Heart right ventricle (tissue), 16 donors: ENCODE measurements at regions not wholly inside any gene's neighbourhood (a gene's known extent, or its start where the extent isn't known, plus 50 kb on each side); places are given as distances from the start of the nearest gene placed in this dataset.

Experiments used
- ATAC-seq, 8 donors: fragments of 200-7000 bp; cut with Tn5 transposase; one replicate each; pipeline ENCODE4 v1.9.1; 2020; ENCODE audit warnings: mild to moderate bottlenecking in 8 of 8, moderate library complexity in 8 of 8, moderate number of reproducible peaks in 1 of 8
- DNase-seq, 2 donors: peaks; one replicate each; pipeline ENCODE4 v3.0.0-alpha.2; 2020
- H3K27ac ChIP-seq, 10 donors: fragments of 200-600 bp; sonication (generic) in 2 of 10; one replicate each; pipeline versions ENCODE4 v1.5.0 to v1.8.0; 2020 to 2022; ENCODE audit warnings: mild to moderate bottlenecking in 3 of 10
- H3K27me3 ChIP-seq, 7 donors: fragments of 200-600 bp; one replicate each; pipeline ENCODE4 v1.8.0; 2021 to 2022; ENCODE audit warnings: mild to moderate bottlenecking in 2 of 7
- H3K36me3 ChIP-seq, 9 donors: fragments of 200-600 bp; sonication (generic) in 1 of 9; one replicate each; pipeline versions ENCODE4 v1.5.0 to v1.8.0; 2020 to 2022; ENCODE audit warnings: mild to moderate bottlenecking in 2 of 9
- H3K4me1 ChIP-seq, 9 donors: fragments of 200-600 bp; sonication (generic) in 1 of 9; one replicate each; pipeline versions ENCODE4 v1.5.0 to v1.8.0; 2020 to 2022; ENCODE audit warnings: mild to moderate bottlenecking in 4 of 9
- H3K4me3 ChIP-seq, 10 donors: fragments of 200-600 bp; sonication (generic) in 2 of 10; one replicate each; pipeline versions ENCODE4 v1.5.0 to v1.8.0; 2020 to 2022; ENCODE audit warnings: mild to moderate bottlenecking in 7 of 10, moderate library complexity in 2 of 10
- H3K9me3 ChIP-seq, 11 donors: fragments of 200-600 bp in 10 of 11; sonication (generic) in 2 of 11; one replicate each; pipeline versions ENCODE4 v1.5.0 to v1.8.0; 2013 to 2022; ENCODE audit warnings: mild to moderate bottlenecking in 2 of 11, control low read depth in 1 of 11, moderate library complexity in 1 of 11
- CTCF ChIP-seq, 9 donors: fragments of 200-600 bp; sonication (generic) in 2 of 9; IDR thresholded peaks; one replicate each; pipeline versions ENCODE4 v1.5.0 to v1.8.0; 2021 to 2022; ENCODE audit warnings: antibody characterized with exemption in 9 of 9, mild to moderate bottlenecking in 5 of 9, moderate library complexity in 1 of 9
- WGBS, 2 donors: extraction: QIAGEN DNeasy Blood & Tissue Kit; methylation state at CpG; one replicate each; pipeline ENCODE4 v1.1.7; 2013; ENCODE audit warnings: inconsistent platforms in 1 of 2; 5-methylcytosine and 5-hydroxymethylcytosine counted together
- intact Hi-C, 10 donors: fragments of 100-400 bp; cut with DNase I; formaldehyde crosslinking; loops; one replicate each; pipeline versions ENCODE4 v1.11.1 to v1.14.2; 2022
- donor health status: Arrhythmogenic right ventricular cardiomyopathy.
- donor health status: ischemic (EF 13 %, LVEDD 7.1; RV severe dilation, severe dysfunction).
- donor health status: healthy with polysubstance abuse.
- donor health status: DM: no; HTN: yes; CAD: no.
- donor health status: DM: no; HTN: no; CAD: no.
- donor health status: ischemic (EF 25% LVEDD 6.9; RV normal size, moderate dysfunction).
- donor health status: ischemic (EF 25% LVEDD 5.7; RV mildly dilated, moderate dysfunction).
- donor health status: healthy.
- donor health status: DM: yes; HTN: yes; CAD: no.
- donor health status: Ischemic cardiomyopathy.
- donor health status: ischemic (EF 35%, LVEDD 5.7; RV mildly dilated, moderate dysfunction).
- donor health status: nonischemic (EF 11% LVEDD 7.7; RV severe dilation, severe dysfunction).
- donor health status: DM: yes; HTN: yes; CAD: no.
- donor health status: PGD.
- donor health status: ischemic (EF 29% LVEDD 5.4; RV normal size, mild dysfunction).
- donor health status: nonischemic (EF 23%, LVEDD 6.1; RV moderate dilation, normal function).

GRCh38 chr5:19401032-19401431, 587.0 kb downstream of the CDH18 start:
- intact Hi-C loops = no loop called here

GRCh38 chr5:19406576-19407365, 581.2 kb downstream of the CDH18 start:
- DNase-seq (no peak), ATAC-seq (no peak)
- Histone ChIP-seq H3K27ac (no peak overlapping the region), H3K36me3 (no peaks in the 10 kb centered on the region), H3K4me1 (no peaks in the 10 kb centered on the region), H3K4me3 (no peak overlapping the region), H3K27me3 (no peaks in the 10 kb centered on the region), H3K9me3 (peaks cover 0 to 41% (median 0%) of the 10 kb centered on the region in 11 donors)
- 37 to 42% methylated on average over 3 of the region's 3 CpGs for WGBS, 2 donors
- TF ChIP-seq CTCF (IDR thresholded peaks at IDR 0.05) = no peak
- intact Hi-C loops = no loop called here

More at GRCh38 chr5:19401032-19401431, 587.0 kb downstream of the CDH18 start:
- H3K9me3 ChIP-seq = peaks cover 0 to 20% (median 5%) of the 10 kb centered on the region in 11 donors
- no peak for TF ChIP-seq CTCF (IDR thresholded peaks at IDR 0.05)
- H3K36me3 ChIP-seq = no peaks in the 10 kb centered on the region
- no peak overlapping the region for H3K4me3 ChIP-seq
- no peaks in the 10 kb centered on the region for H3K27me3 ChIP-seq
- no peak for DNase-seq
- ATAC-seq = no peak
- WGBS, 2 donors = 48 to 50% methylated on average over 1 of the region's 1 CpG
- H3K4me1 ChIP-seq = no peaks in the 10 kb centered on the region
- H3K27ac ChIP-seq = no peak overlapping the region

- H3K4me3 ChIP-seq = no peak overlapping the region
- H3K4me1 ChIP-seq = no peaks in the 10 kb centered on the region
- ATAC-seq (no peak), DNase-seq (no peak)
- 72 to 85% methylated on average over 3 of the region's 3 CpGs for WGBS, 2 donors
- intact Hi-C loops = no loop called here
- peaks cover 0 to 41% (median 0%) of the 10 kb centered on the region in 11 donors for H3K9me3 ChIP-seq
- TF ChIP-seq CTCF (IDR thresholded peaks at IDR 0.05) = no peak
- no peak overlapping the region for H3K27ac ChIP-seq
- no peaks in the 10 kb centered on the region for H3K36me3 ChIP-seq
- H3K27me3 ChIP-seq = no peaks in the 10 kb centered on the region
Measured at GRCh38 chr5:19408149-19408548, 579.9 kb downstream of the CDH18 start.

- ATAC-seq = no peak
- Histone ChIP-seq H3K27ac (no peak overlapping the region), H3K9me3 (peaks cover 0 to 29% (median 0%) of the 10 kb centered on the region in 11 donors), H3K27me3 (no peaks in the 10 kb centered on the region), H3K36me3 (no peaks in the 10 kb centered on the region), H3K4me1 (no peaks in the 10 kb centered on the region), H3K4me3 (no peak overlapping the region)
- DNase-seq = no peak
- no peak for TF ChIP-seq CTCF (IDR thresholded peaks at IDR 0.05)
- 74 to 82% methylated on average over 3 of the region's 3 CpGs for WGBS, 2 donors
- intact Hi-C loops = no loop called here
Measured at GRCh38 chr5:19411936-19412335, 576.1 kb downstream of the CDH18 start.
